ENCODE measurements at regions not wholly inside any gene's neighbourhood (a gene's known extent, or its start where the extent isn't known, plus 50 kb on each side); places are given as distances from the start of the nearest gene placed in this dataset.

DNA sequence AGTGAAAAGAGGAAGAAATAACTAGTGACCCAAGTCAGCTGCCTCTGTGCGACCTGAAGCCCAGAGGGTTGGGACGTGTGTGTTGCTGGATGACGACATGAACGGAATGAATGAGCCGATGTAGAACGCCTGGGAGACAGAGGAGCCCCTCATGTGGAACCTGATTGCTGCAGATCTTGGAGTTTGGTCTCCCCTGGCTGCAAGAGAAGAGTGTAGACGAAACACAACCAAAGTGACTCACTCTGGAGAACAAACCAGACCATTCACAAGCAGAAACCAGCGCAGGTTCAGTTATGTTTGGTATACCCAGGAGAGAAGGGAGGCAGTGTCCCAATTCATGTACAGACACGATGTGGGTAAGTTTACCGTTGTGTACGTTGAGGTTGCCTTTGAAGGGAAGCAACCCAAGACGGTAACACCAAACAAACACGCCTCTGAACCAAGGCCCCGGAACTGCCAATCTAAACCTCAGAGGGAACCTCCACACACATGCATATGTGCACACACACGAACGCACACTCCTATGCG, 265.9 kb downstream of the BMP7 start:
- peaks cover 7 to 28% of the 10 kb centered on the region in 2 experiments for H3K9me3 ChIP-seq (ENCODE audit: control insufficient read depth in 1 of 2, insufficient read depth in 1 of 2, low read length in 2 of 2)
- Mint-ChIP-seq H3K9me3 (peaks cover 4% of the 10 kb centered on the region), H3K36me3 (ENCODE audit: low read depth) (no peaks in the 10 kb centered on the region), H3K27ac (no peak overlapping the region), H3K27me3 (no peaks in the 10 kb centered on the region), H3K4me1 (ENCODE audit: low read depth) (no peaks in the 10 kb centered on the region), H3K4me3 (no peak overlapping the region)
- H3K27me3 ChIP-seq (ENCODE audit: control insufficient read depth in 1 of 2, insufficient read depth in 2 of 2, low read length in 2 of 2): peaks cover 0 to 9% of the 10 kb centered on the region in 2 experiments
- ATAC-seq (ENCODE audit: poor library complexity) (no peak), DNase-seq (no peak)
- no peak overlapping the region for H3K27ac ChIP-seq (ENCODE audit: low read depth in 1 of 2, low read length in 2 of 2)
- intact Hi-C loops (cut with DNase I, micrococcal nuclease): no loop called here
- H3K4me1 ChIP-seq (ENCODE audit: insufficient read depth, low read length): no peaks in the 10 kb centered on the region
- H3K36me3 ChIP-seq (ENCODE audit: insufficient read depth, low read length): no peaks in the 10 kb centered on the region
- H3K4me3 ChIP-seq (ENCODE audit: low read length): no peak overlapping the region
- CTCF ChIA-PET: no interaction called here
- POLR2A ChIA-PET: no interaction called here
- TF ChIP-seq, protein P1, sequence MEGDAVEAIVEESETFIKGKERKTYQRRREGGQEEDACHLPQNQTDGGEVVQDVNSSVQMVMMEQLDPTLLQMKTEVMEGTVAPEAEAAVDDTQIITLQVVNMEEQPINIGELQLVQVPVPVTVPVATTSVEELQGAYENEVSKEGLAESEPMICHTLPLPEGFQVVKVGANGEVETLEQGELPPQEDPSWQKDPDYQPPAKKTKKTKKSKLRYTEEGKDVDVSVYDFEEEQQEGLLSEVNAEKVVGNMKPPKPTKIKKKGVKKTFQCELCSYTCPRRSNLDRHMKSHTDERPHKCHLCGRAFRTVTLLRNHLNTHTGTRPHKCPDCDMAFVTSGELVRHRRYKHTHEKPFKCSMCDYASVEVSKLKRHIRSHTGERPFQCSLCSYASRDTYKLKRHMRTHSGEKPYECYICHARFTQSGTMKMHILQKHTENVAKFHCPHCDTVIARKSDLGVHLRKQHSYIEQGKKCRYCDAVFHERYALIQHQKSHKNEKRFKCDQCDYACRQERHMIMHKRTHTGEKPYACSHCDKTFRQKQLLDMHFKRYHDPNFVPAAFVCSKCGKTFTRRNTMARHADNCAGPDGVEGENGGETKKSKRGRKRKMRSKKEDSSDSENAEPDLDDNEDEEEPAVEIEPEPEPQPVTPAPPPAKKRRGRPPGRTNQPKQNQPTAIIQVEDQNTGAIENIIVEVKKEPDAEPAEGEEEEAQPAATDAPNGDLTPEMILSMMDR (IDR thresholded peaks at IDR 0.05): no peak

DNA sequence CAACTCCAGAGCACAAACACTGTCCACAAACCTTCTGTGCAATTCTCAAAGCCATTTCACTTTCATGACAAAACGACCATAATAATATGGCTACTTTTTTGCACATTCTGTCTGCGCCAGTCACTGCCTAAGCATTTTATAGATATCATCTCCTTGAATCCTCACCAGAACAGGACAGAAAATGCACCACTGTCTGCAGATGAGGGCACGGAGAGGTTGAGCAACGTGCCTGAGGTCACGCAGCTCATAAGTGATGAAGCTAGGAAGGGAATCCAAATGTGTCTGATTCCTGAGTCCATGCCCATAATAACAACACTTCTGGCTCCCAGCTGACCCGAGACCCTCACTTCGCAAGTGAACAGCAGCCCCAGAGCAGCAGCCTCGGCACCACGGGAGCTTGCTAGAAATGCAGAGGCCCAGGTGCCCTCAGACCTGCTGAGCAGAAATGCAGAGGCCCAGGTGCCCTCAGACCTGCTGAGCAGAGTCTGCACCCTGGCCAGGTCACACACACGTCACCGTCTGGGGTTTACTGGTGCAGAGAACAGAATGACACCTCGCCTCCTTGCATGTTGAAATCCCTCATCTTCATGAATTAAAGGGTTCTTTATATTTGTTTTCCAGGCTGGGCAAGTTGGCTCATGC, 265.2 kb downstream of the BMP7 start:
- ATAC-seq (ENCODE audit: poor library complexity) (no peak), DNase-seq (no peak)
- Histone ChIP-seq H3K27me3 (ENCODE audit: control insufficient read depth in 1 of 2, insufficient read depth in 2 of 2, low read length in 2 of 2) (peaks cover 0 to 3% of the 10 kb centered on the region in 2 experiments), H3K27ac (ENCODE audit: low read depth in 1 of 2, low read length in 2 of 2) (no peak overlapping the region), H3K36me3 (ENCODE audit: insufficient read depth, low read length) (no peaks in the 10 kb centered on the region), H3K4me1 (ENCODE audit: insufficient read depth, low read length) (no peaks in the 10 kb centered on the region), H3K4me3 (ENCODE audit: low read length) (no peak overlapping the region), H3K9me3 (ENCODE audit: control insufficient read depth in 1 of 2, insufficient read depth in 1 of 2, low read length in 2 of 2) (peaks cover 7 to 24% of the 10 kb centered on the region in 2 experiments)
- TF ChIP-seq, protein P1 (IDR thresholded peaks at IDR 0.05): no peak
- Mint-ChIP-seq H3K36me3 (ENCODE audit: low read depth) (no peaks in the 10 kb centered on the region), H3K9me3 (peaks cover 4% of the 10 kb centered on the region), H3K4me3 (no peak overlapping the region), H3K27ac (no peak overlapping the region), H3K27me3 (no peaks in the 10 kb centered on the region), H3K4me1 (ENCODE audit: low read depth) (no peaks in the 10 kb centered on the region)
- POLR2A ChIA-PET: no interaction called here
- CTCF ChIA-PET: no interaction called here
- intact Hi-C loops (cut with DNase I, micrococcal nuclease): no loop called here

DNA sequence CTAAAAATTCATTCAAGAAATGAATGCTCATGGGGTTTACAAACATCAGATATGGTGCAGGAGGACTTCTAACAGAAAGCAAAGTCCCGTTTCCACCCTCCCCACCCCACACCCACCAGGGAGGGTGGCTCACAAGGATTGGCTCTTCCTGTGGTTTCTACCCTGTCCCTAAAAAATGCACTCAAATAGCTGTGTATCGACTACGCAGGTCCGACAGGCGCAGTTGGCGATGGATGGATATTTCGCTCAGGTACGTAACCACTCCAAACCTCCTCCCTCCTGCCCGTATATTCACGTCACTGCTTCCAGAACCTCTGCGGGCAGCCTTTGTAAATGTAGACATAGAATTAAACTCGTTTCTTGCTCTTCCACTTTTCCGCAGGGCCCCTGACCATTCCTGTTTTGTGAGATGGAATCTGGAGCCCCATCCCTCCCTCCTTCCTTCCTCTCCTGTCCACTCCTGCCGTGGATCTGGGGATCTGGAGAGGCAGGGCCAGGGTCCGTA, 264.3 kb downstream of the BMP7 start:
- Mint-ChIP-seq H3K36me3 (ENCODE audit: low read depth) (no peaks in the 10 kb centered on the region), H3K9me3 (peaks cover 4% of the 10 kb centered on the region), H3K4me3 (no peak overlapping the region), H3K27me3 (peaks cover 7% of the 10 kb centered on the region), H3K27ac (no peak overlapping the region), H3K4me1 (ENCODE audit: low read depth) (no peaks in the 10 kb centered on the region)
- H3K27ac ChIP-seq (ENCODE audit: low read depth in 1 of 2, low read length in 2 of 2): no peak overlapping the region
- TF ChIP-seq, protein P1 (IDR thresholded peaks at IDR 0.05): no peak
- ATAC-seq (ENCODE audit: poor library complexity) (no peak), DNase-seq (no peak)
- no peaks in the 10 kb centered on the region for H3K36me3 ChIP-seq (ENCODE audit: insufficient read depth, low read length)
- H3K4me3 ChIP-seq (ENCODE audit: low read length): no peak overlapping the region
- H3K4me1 ChIP-seq (ENCODE audit: insufficient read depth, low read length): no peaks in the 10 kb centered on the region
- intact Hi-C loops (cut with DNase I, micrococcal nuclease): no loop called here
- peaks cover 7 to 24% of the 10 kb centered on the region in 2 experiments for H3K9me3 ChIP-seq (ENCODE audit: control insufficient read depth in 1 of 2, insufficient read depth in 1 of 2, low read length in 2 of 2)
- CTCF ChIA-PET: no interaction called here
- POLR2A ChIA-PET: no interaction called here
- peaks cover 0 to 3% of the 10 kb centered on the region in 2 experiments for H3K27me3 ChIP-seq (ENCODE audit: control insufficient read depth in 1 of 2, insufficient read depth in 2 of 2, low read length in 2 of 2)

All from CD4-positive, alpha-beta T cell (primary cell).